Mesothelial cell of epicardium (in vitro differentiated cells): ENCODE measurements at regions not wholly inside any gene's neighbourhood (a gene's known extent, or its start where the extent isn't known, plus 50 kb on each side); places are given as distances from the start of the nearest gene placed in this dataset.

Source experiments
- DNase-seq, 2 experiments: peaks; one replicate each; pipeline ENCODE4 v3.0.0; 2021; ENCODE audit warnings: low spot score in 2 of 2; ENCODE audit not compliant: unreplicated experiment in 2 of 2
- H3K27ac Mint-ChIP-seq: 2 replicates; pipeline ENCODE4 v1.8.0; 2021; ENCODE audit warnings: mixed read lengths
- H3K27me3 Mint-ChIP-seq: 2 replicates; pipeline ENCODE4 v1.8.0; 2021; ENCODE audit warnings: low read depth, mixed read lengths
- H3K36me3 Mint-ChIP-seq: 2 replicates; pipeline ENCODE4 v1.8.0; 2021; ENCODE audit warnings: mixed read lengths
- H3K4me1 Mint-ChIP-seq: 2 replicates; pipeline ENCODE4 v1.8.0; 2021; ENCODE audit warnings: mixed read lengths
- H3K4me3 Mint-ChIP-seq: 2 replicates; pipeline ENCODE4 v1.8.0; 2021; ENCODE audit warnings: mild to moderate bottlenecking, moderate library complexity, mixed read lengths
- H3K9me3 Mint-ChIP-seq: 2 replicates; pipeline ENCODE4 v1.8.0; 2021; ENCODE audit warnings: mixed read lengths
- CTCF ChIP-seq: fragments of 200-600 bp; sonication (generic); IDR thresholded peaks from one replicate; pipeline ENCODE4 v1.5.0; 2021; ENCODE audit warnings: antibody characterized with exemption; ENCODE audit not compliant: unreplicated experiment

GRCh38 chr6:90435207-90435899, 138.7 kb upstream of the BACH2 start:
- Mint-ChIP-seq H3K9me3 (peaks cover 5% of the 10 kb centered on the region), H3K4me1 (no peaks in the 10 kb centered on the region), H3K4me3 (no peak overlapping the region), H3K27ac (no peak overlapping the region), H3K27me3 (no peaks in the 10 kb centered on the region), H3K36me3 (peaks cover 1% of the 10 kb centered on the region)
- TF ChIP-seq CTCF, result no peak
- DNase-seq, result no peak

- Mint-ChIP-seq H3K4me3 (no peak overlapping the region), H3K9me3 (peaks cover 16% of the 10 kb centered on the region), H3K27me3 (no peaks in the 10 kb centered on the region), H3K27ac (no peak overlapping the region), H3K36me3 (peaks cover 2% of the 10 kb centered on the region), H3K4me1 (no peaks in the 10 kb centered on the region)
- no peak for TF ChIP-seq CTCF
- DNase-seq, result no peak
Observed at GRCh38 chr6:90434094-90434493, 137.5 kb upstream of the BACH2 start.

GRCh38 chr6:90432937-90433336, 136.3 kb upstream of the BACH2 start:
- peaks cover 22% of the 10 kb centered on the region for H3K9me3 Mint-ChIP-seq
- no peak overlapping the region for H3K27ac Mint-ChIP-seq
- no peak overlapping the region for H3K4me3 Mint-ChIP-seq
- H3K4me1 Mint-ChIP-seq, result no peaks in the 10 kb centered on the region
- no peak for DNase-seq
- H3K36me3 Mint-ChIP-seq, result peaks cover 2% of the 10 kb centered on the region
- TF ChIP-seq CTCF, result no peak
- no peaks in the 10 kb centered on the region for H3K27me3 Mint-ChIP-seq

GRCh38 chr6:90432041-90432775, 135.6 kb upstream of the BACH2 start:
- Mint-ChIP-seq H3K27ac (no peak overlapping the region), H3K4me1 (no peaks in the 10 kb centered on the region), H3K36me3 (peaks cover 2% of the 10 kb centered on the region), H3K9me3 (peaks cover 22% of the 10 kb centered on the region), H3K27me3 (no peaks in the 10 kb centered on the region), H3K4me3 (no peak overlapping the region)
- TF ChIP-seq CTCF, result no peak
- DNase-seq, result no peak

GRCh38 chr6:90431576-90431975, 134.9 kb upstream of the BACH2 start:
- peaks cover 22% of the 10 kb centered on the region for H3K9me3 Mint-ChIP-seq
- TF ChIP-seq CTCF, result no peak
- H3K36me3 Mint-ChIP-seq, result peaks cover 2% of the 10 kb centered on the region
- DNase-seq, result no peak
- H3K4me1 Mint-ChIP-seq, result no peaks in the 10 kb centered on the region
- H3K4me3 Mint-ChIP-seq, result no peak overlapping the region
- H3K27ac Mint-ChIP-seq, result no peak overlapping the region
- H3K27me3 Mint-ChIP-seq, result no peaks in the 10 kb centered on the region
